Fibroblast of villous mesenchyme (primary cell): ENCODE measurements at regions not wholly inside any gene's neighbourhood (a gene's known extent, or its start where the extent isn't known, plus 50 kb on each side); places are given as distances from the start of the nearest gene placed in this dataset.

Experiments used
- DNase-seq: peaks from one replicate; pipeline ENCODE4 v3.0.0-alpha.2; 2010; ENCODE audit warnings: low read depth
- H3K4me3 ChIP-seq: 2 replicates; pipeline ENCODE4 v1.5.1; 2011; ENCODE audit warnings: low read depth, mild to moderate bottlenecking, low read length
- CTCF ChIP-seq: IDR thresholded peaks from 2 replicates; pipeline ENCODE4 v1.5.1; 2012; ENCODE audit warnings: low read depth, mild to moderate bottlenecking, low read length; ENCODE audit not compliant: insufficient read depth

- H3K4me3 ChIP-seq = no peak overlapping the region
- no peak for DNase-seq
- no peak for TF ChIP-seq CTCF
Measured at GRCh38 chr1:199310708-199311107, 671.9 kb downstream of the PTPRC start.

- H3K4me3 ChIP-seq = no peak overlapping the region
- DNase-seq = no peak
- TF ChIP-seq CTCF = no peak
Measured at GRCh38 chr1:199311478-199312262, 672.8 kb downstream of the PTPRC start.

- no peak for TF ChIP-seq CTCF
- no peak overlapping the region for H3K4me3 ChIP-seq
- DNase-seq = no peak
Measured at GRCh38 chr1:199312626-199313025, 673.8 kb downstream of the PTPRC start.

GRCh38 chr1:199313444-199313843, 674.6 kb downstream of the PTPRC start:
- no peak overlapping the region for H3K4me3 ChIP-seq
- DNase-seq = no peak
- TF ChIP-seq CTCF = no peak

GRCh38 chr1:199319341-199319740, 680.5 kb downstream of the PTPRC start:
- no peak for TF ChIP-seq CTCF
- H3K4me3 ChIP-seq = no peak overlapping the region
- no peak for DNase-seq

- H3K4me3 ChIP-seq = no peak overlapping the region
- no peak for DNase-seq
- TF ChIP-seq CTCF = no peak
Measured at GRCh38 chr1:199322278-199322677, 683.4 kb downstream of the PTPRC start.

- no peak overlapping the region for H3K4me3 ChIP-seq
- DNase-seq = no peak
- TF ChIP-seq CTCF = no peak
Measured at GRCh38 chr1:199333180-199333579, 694.3 kb upstream of the NR5A2 start.
